ENCODE measurements at regions not wholly inside any gene's neighbourhood (a gene's known extent, or its start where the extent isn't known, plus 50 kb on each side); places are given as distances from the start of the nearest gene placed in this dataset.

- POLR2A ChIA-PET (ENCODE audit: low non-redundant PET), result no interaction called here
- intact Hi-C loops (cut with micrococcal nuclease; ENCODE audit: unreplicated experiment), result no loop called here
- Histone ChIP-seq H3K9me3 (ENCODE audit: low read depth, low read length, poor library complexity, severe bottlenecking) (no peaks in the 10 kb centered on the region), H3K27ac (ENCODE audit: low read depth, low read length, poor library complexity, severe bottlenecking) (no peak overlapping the region), H3K36me3 (ENCODE audit: insufficient read depth, low read length, poor library complexity, severe bottlenecking) (no peaks in the 10 kb centered on the region), H3K4me3 (ENCODE audit: low read depth, low read length, poor library complexity, severe bottlenecking) (no peak overlapping the region), H3K4me1 (ENCODE audit: insufficient read depth, low read length, poor library complexity, severe bottlenecking) (no peaks in the 10 kb centered on the region), H3K27me3 (replicated peaks; ENCODE audit: insufficient read depth, low read depth, low read length, poor library complexity) (peaks cover 7% of the 10 kb centered on the region)
- DNase-seq (ENCODE audit: low spot score), result no peak
- BruUV-seq (replicated peaks), result no TSS peak
- CTCF ChIA-PET, result no interaction called here
- TF ChIP-seq EZH2 (IDR thresholded peaks at IDR 0.05; ENCODE audit: borderline replicate concordance, low read depth, low read length, poor library complexity, severe bottlenecking) (no peak), CTCF (conservative IDR thresholded peaks at IDR 0.05; ENCODE audit: low read depth, low read length) (no peak)
These were observed 86.1 kb upstream of the PDE10A start for GRCh38 chr6:165749163-165749562.

GRCh38 chr6:165748390-165748789 is 85.3 kb upstream of the PDE10A start:
- Histone ChIP-seq H3K4me3 (ENCODE audit: low read depth, low read length, poor library complexity, severe bottlenecking) (no peak overlapping the region), H3K27ac (ENCODE audit: low read depth, low read length, poor library complexity, severe bottlenecking) (no peak overlapping the region), H3K27me3 (replicated peaks; ENCODE audit: insufficient read depth, low read depth, low read length, poor library complexity) (peaks cover 4% of the 10 kb centered on the region), H3K4me1 (ENCODE audit: insufficient read depth, low read length, poor library complexity, severe bottlenecking) (no peaks in the 10 kb centered on the region), H3K36me3 (ENCODE audit: insufficient read depth, low read length, poor library complexity, severe bottlenecking) (no peaks in the 10 kb centered on the region), H3K9me3 (ENCODE audit: low read depth, low read length, poor library complexity, severe bottlenecking) (no peaks in the 10 kb centered on the region)
- POLR2A ChIA-PET (ENCODE audit: low non-redundant PET), result no interaction called here
- no peak for DNase-seq (ENCODE audit: low spot score)
- TF ChIP-seq EZH2 (IDR thresholded peaks at IDR 0.05; ENCODE audit: borderline replicate concordance, low read depth, low read length, poor library complexity, severe bottlenecking) (no peak), CTCF (conservative IDR thresholded peaks at IDR 0.05; ENCODE audit: low read depth, low read length) (no peak)
- no TSS peak for BruUV-seq (replicated peaks)
- CTCF ChIA-PET, result no interaction called here
- intact Hi-C loops (cut with micrococcal nuclease; ENCODE audit: unreplicated experiment), result no loop called here

- H3K4me3 ChIP-seq (ENCODE audit: low read depth, low read length, poor library complexity, severe bottlenecking), result no peak overlapping the region
- no TSS peak for BruUV-seq (replicated peaks)
These were observed 84.9 kb upstream of the PDE10A start for GRCh38 chr6:165747963-165748362.

More at GRCh38 chr6:165747963-165748362, 84.9 kb upstream of the PDE10A start:
- intact Hi-C loops (cut with micrococcal nuclease; ENCODE audit: unreplicated experiment), result no loop called here
- Histone ChIP-seq H3K9me3 (ENCODE audit: low read depth, low read length, poor library complexity, severe bottlenecking) (no peaks in the 10 kb centered on the region), H3K4me1 (ENCODE audit: insufficient read depth, low read length, poor library complexity, severe bottlenecking) (no peaks in the 10 kb centered on the region), H3K36me3 (ENCODE audit: insufficient read depth, low read length, poor library complexity, severe bottlenecking) (no peaks in the 10 kb centered on the region), H3K27ac (ENCODE audit: low read depth, low read length, poor library complexity, severe bottlenecking) (no peak overlapping the region), H3K27me3 (replicated peaks; ENCODE audit: insufficient read depth, low read depth, low read length, poor library complexity) (peaks cover 4% of the 10 kb centered on the region)
- DNase-seq (ENCODE audit: low spot score), result no peak
- TF ChIP-seq EZH2 (IDR thresholded peaks at IDR 0.05; ENCODE audit: borderline replicate concordance, low read depth, low read length, poor library complexity, severe bottlenecking), result no peak
- no peak for TF ChIP-seq CTCF (conservative IDR thresholded peaks at IDR 0.05; ENCODE audit: low read depth, low read length)
- CTCF ChIA-PET, result no interaction called here
- POLR2A ChIA-PET (ENCODE audit: low non-redundant PET), result no interaction called here

Data from A673 (cell line).